Right cardiac atrium (tissue), 5 donors: ENCODE measurements at regions not wholly inside any gene's neighbourhood (a gene's known extent, or its start where the extent isn't known, plus 50 kb on each side); places are given as distances from the start of the nearest gene placed in this dataset.
"Not testable (repeated sequence)": the region's sequence is repeated elsewhere in the genome, so short reads cannot be mapped to it uniquely, and the experiment has no call there.

Experiments
- ATAC-seq, 2 donors: fragments of 200-7000 bp; cut with Tn5 transposase; one replicate each; pipeline versions ENCODE4 v1.8.0 to v1.9.1; 2020; ENCODE audit warnings: moderate library complexity in 2 of 2, mild to moderate bottlenecking in 1 of 2
- DNase-seq, 3 donors: peaks; one replicate each; pipeline ENCODE4 v3.0.0-alpha.2; 2020
- H3K27ac ChIP-seq: one replicate; pipeline ENCODE4 v1.5.1; 2013; ENCODE audit warnings: mild to moderate bottlenecking, low read length, control low read depth, moderate library complexity
- H3K27me3 ChIP-seq: one replicate; pipeline ENCODE4 v1.6.1; 2013; ENCODE audit not compliant: control insufficient read depth, insufficient read depth
- H3K4me1 ChIP-seq: one replicate; pipeline ENCODE4 v1.6.1; 2013; ENCODE audit warnings: low read length; ENCODE audit not compliant: control insufficient read depth, insufficient read depth
- H3K4me3 ChIP-seq: one replicate; pipeline ENCODE4 v1.5.1; 2013; ENCODE audit warnings: low read length, control low read depth
- H3K9me3 ChIP-seq: one replicate; pipeline ENCODE4 v1.6.1; 2013; ENCODE audit warnings: low read length; ENCODE audit not compliant: control insufficient read depth
- WGBS: extraction: QIAGEN DNeasy Blood & Tissue Kit; methylation state at CpG from one replicate; pipeline ENCODE4 v1.1.7; 2013; 5-methylcytosine and 5-hydroxymethylcytosine counted together
- intact Hi-C, 4 donors: fragments of 100-400 bp; cut with DNase I; formaldehyde crosslinking; loops; one replicate each; pipeline versions ENCODE4 v1.11.0 to v1.14.0; 2022 to 2023
- donor health status: healthy with polysubstance abuse.
- donor health status: DM: no; HTN: yes; CAD: no.
- donor health status: DM: no; HTN: no; CAD: no.
- donor health status: DM: no; HTN: yes; CAD: no; lungs with severe emphysema.
- donor health status: DM: yes; HTN: yes; CAD: no.

- no peak for DNase-seq
- H3K27me3 ChIP-seq = no peaks in the 10 kb centered on the region
- 67% methylated on average over 10 of the region's 10 CpGs for WGBS
- H3K27ac ChIP-seq = no peak overlapping the region
- H3K4me1 ChIP-seq = peaks cover 3% of the 10 kb centered on the region
- ATAC-seq = no peak
- H3K4me3 ChIP-seq = no peak overlapping the region
- intact Hi-C loops = no loop called here
- H3K9me3 ChIP-seq = no peaks in the 10 kb centered on the region
Observed at GRCh38 chr6:33888183-33888582, 84.4 kb upstream of the MLN start.

GRCh38 chr6:33886673-33887144 is 82.9 kb upstream of the MLN start:
- H3K27ac ChIP-seq = no peak overlapping the region
- H3K27me3 ChIP-seq = no peaks in the 10 kb centered on the region
- no peaks in the 10 kb centered on the region for H3K9me3 ChIP-seq
- intact Hi-C loops = no loop called here
- DNase-seq (peak; percentile 77 to 91 (median 85)), ATAC-seq (peak; percentile 85 to 95)
- whole genome bisulfite sequencing = 22% methylated on average over 11 of the region's 11 CpGs
- peaks cover 3% of the 10 kb centered on the region for H3K4me1 ChIP-seq
- H3K4me3 ChIP-seq = no peak overlapping the region

GRCh38 chr6:33885132-33886057 is 81.6 kb upstream of the MLN start:
- ATAC-seq (no peak), DNase-seq (no peak)
- no peaks in the 10 kb centered on the region for H3K9me3 ChIP-seq
- H3K27me3 ChIP-seq = no peaks in the 10 kb centered on the region
- H3K27ac ChIP-seq = no peak overlapping the region
- intact Hi-C loops = no loop called here
- H3K4me3 ChIP-seq = no peak overlapping the region
- WGBS = 69% methylated on average over 5 of the region's 5 CpGs
- H3K4me1 ChIP-seq = peaks cover 3% of the 10 kb centered on the region

- intact Hi-C loops = not testable (repeated sequence)
Observed at GRCh38 chr6:33883621-33884020, 79.8 kb upstream of the MLN start.

GRCh38 chr6:33882154-33882553 is 78.4 kb upstream of the MLN start:
- no peak overlapping the region for H3K27ac ChIP-seq
- H3K4me3 ChIP-seq = no peak overlapping the region
- H3K27me3 ChIP-seq = no peaks in the 10 kb centered on the region
- DNase-seq = peak in 2 of 3 donors; percentile 50 to 56
- intact Hi-C loops = no loop called here
- no peaks in the 10 kb centered on the region for H3K9me3 ChIP-seq
- ATAC-seq = peak in 1 of 2 donors; percentile 44
- peaks cover 3% of the 10 kb centered on the region for H3K4me1 ChIP-seq
- 28% methylated on average over 8 of the region's 8 CpGs for WGBS

More at GRCh38 chr6:33883621-33884020, 79.8 kb upstream of the MLN start:
- H3K4me1 ChIP-seq, DNase-seq, H3K27ac ChIP-seq, H3K9me3 ChIP-seq, H3K4me3 ChIP-seq, H3K27me3 ChIP-seq, ATAC-seq: not testable (repeated sequence)
- WGBS = 74% methylated on average over 4 of the region's 4 CpGs

GRCh38 chr6:33880766-33881165 is 77.0 kb upstream of the MLN start:
- Histone ChIP-seq H3K27me3 (no peaks in the 10 kb centered on the region), H3K27ac (no peak overlapping the region), H3K4me3 (no peak overlapping the region), H3K4me1 (peaks cover 2% of the 10 kb centered on the region), H3K9me3 (no peaks in the 10 kb centered on the region)
- DNase-seq (no peak), ATAC-seq (no peak)
- intact Hi-C loops = no loop called here
- 86% methylated on average over 12 of the region's 12 CpGs for WGBS

- DNase-seq = no peak
- Histone ChIP-seq H3K27ac (no peak overlapping the region), H3K27me3 (no peaks in the 10 kb centered on the region), H3K9me3 (no peaks in the 10 kb centered on the region), H3K4me3 (no peak overlapping the region), H3K4me1 (no peaks in the 10 kb centered on the region)
- 84% methylated on average over 10 of the region's 10 CpGs for WGBS
- intact Hi-C loops = no loop called here
- ATAC-seq = no peak
Observed at GRCh38 chr6:33880104-33880678, 76.4 kb upstream of the MLN start.

GRCh38 chr6:33878562-33878961 is 74.8 kb upstream of the MLN start:
- Histone ChIP-seq H3K4me3 (no peak overlapping the region), H3K27ac (no peak overlapping the region), H3K4me1 (no peaks in the 10 kb centered on the region), H3K9me3 (no peaks in the 10 kb centered on the region), H3K27me3 (no peaks in the 10 kb centered on the region)
- intact Hi-C loops = no loop called here
- ATAC-seq (no peak), DNase-seq (no peak)
- WGBS = 86% methylated on average over 4 of the region's 4 CpGs

- H3K27ac ChIP-seq = no peak overlapping the region
- intact Hi-C loops = no loop called here
- ATAC-seq (no peak), DNase-seq (peak in 1 of 3 donors; percentile 24)
- H3K4me3 ChIP-seq = no peak overlapping the region
- no peaks in the 10 kb centered on the region for H3K9me3 ChIP-seq
- WGBS = 74% methylated on average over 7 of the region's 7 CpGs
- H3K27me3 ChIP-seq = no peaks in the 10 kb centered on the region
- H3K4me1 ChIP-seq = no peaks in the 10 kb centered on the region
Observed at GRCh38 chr6:33877982-33878535, 74.3 kb upstream of the MLN start.

GRCh38 chr6:33875696-33876095 is 71.9 kb upstream of the MLN start:
- intact Hi-C loops = no loop called here
- ATAC-seq = no peak
- DNase-seq = no peak
- Histone ChIP-seq H3K27ac (no peak overlapping the region), H3K9me3 (no peaks in the 10 kb centered on the region), H3K4me3 (no peak overlapping the region), H3K4me1 (no peaks in the 10 kb centered on the region), H3K27me3 (no peaks in the 10 kb centered on the region)
- WGBS = 62% methylated on average over 5 of the region's 5 CpGs

- no peaks in the 10 kb centered on the region for H3K4me1 ChIP-seq
- WGBS = 36% methylated on average over 6 of the region's 6 CpGs
- DNase-seq = no peak
- intact Hi-C loops = no loop called here
- no peaks in the 10 kb centered on the region for H3K9me3 ChIP-seq
- no peaks in the 10 kb centered on the region for H3K27me3 ChIP-seq
- no peak overlapping the region for H3K27ac ChIP-seq
- no peak for ATAC-seq
- H3K4me3 ChIP-seq = no peak overlapping the region
Observed at GRCh38 chr6:33875141-33875581, 71.4 kb upstream of the MLN start.
